ENCODE measurements at regions not wholly inside any gene's neighbourhood (a gene's known extent, or its start where the extent isn't known, plus 50 kb on each side); places are given as distances from the start of the nearest gene placed in this dataset.

GRCh38 chr12:107353312-107353711, 260.0 kb upstream of the CRY1 start:
- intact Hi-C loops (cut with micrococcal nuclease; ENCODE audit: unreplicated experiment): no loop called here

GRCh38 chr12:107355004-107355565, 261.7 kb upstream of the CRY1 start:
- Histone ChIP-seq H3K9me3 (ENCODE audit: low read depth, low read length, poor library complexity, severe bottlenecking) (no peaks in the 10 kb centered on the region), H3K4me1 (ENCODE audit: insufficient read depth, low read length, poor library complexity, severe bottlenecking) (peaks cover 5% of the 10 kb centered on the region), H3K4me3 (ENCODE audit: low read depth, low read length, poor library complexity, severe bottlenecking) (no peak overlapping the region), H3K36me3 (ENCODE audit: insufficient read depth, low read length, poor library complexity, severe bottlenecking) (no peaks in the 10 kb centered on the region), H3K27me3 (replicated peaks; ENCODE audit: insufficient read depth, low read depth, low read length, poor library complexity) (no peaks in the 10 kb centered on the region), H3K27ac (ENCODE audit: low read depth, low read length, poor library complexity, severe bottlenecking) (no peak overlapping the region)
- no peak for DNase-seq (ENCODE audit: low spot score)
- ChIA-PET POLR2A (ENCODE audit: low non-redundant PET) (no interaction called here), CTCF (no interaction called here)
- intact Hi-C loops (cut with micrococcal nuclease; ENCODE audit: unreplicated experiment): no loop called here
- TF ChIP-seq EZH2 (IDR thresholded peaks at IDR 0.05; ENCODE audit: borderline replicate concordance, low read depth, low read length, poor library complexity, severe bottlenecking): no peak
- TF ChIP-seq CTCF (conservative IDR thresholded peaks at IDR 0.05; ENCODE audit: low read depth, low read length): no peak
- no TSS peak for BruUV-seq (replicated peaks)

More at GRCh38 chr12:107353312-107353711, 260.0 kb upstream of the CRY1 start:
- DNase-seq (ENCODE audit: low spot score): no peak
- BruUV-seq (replicated peaks): no TSS peak
- ChIA-PET CTCF (no interaction called here), POLR2A (ENCODE audit: low non-redundant PET) (no interaction called here)
- H3K36me3 ChIP-seq (ENCODE audit: insufficient read depth, low read length, poor library complexity, severe bottlenecking): no peaks in the 10 kb centered on the region
- TF ChIP-seq EZH2 (IDR thresholded peaks at IDR 0.05; ENCODE audit: borderline replicate concordance, low read depth, low read length, poor library complexity, severe bottlenecking) (no peak), CTCF (conservative IDR thresholded peaks at IDR 0.05; ENCODE audit: low read depth, low read length) (no peak)
- H3K9me3 ChIP-seq (ENCODE audit: low read depth, low read length, poor library complexity, severe bottlenecking): no peaks in the 10 kb centered on the region
- H3K4me3 ChIP-seq (ENCODE audit: low read depth, low read length, poor library complexity, severe bottlenecking): no peak overlapping the region
- no peaks in the 10 kb centered on the region for H3K27me3 ChIP-seq (replicated peaks; ENCODE audit: insufficient read depth, low read depth, low read length, poor library complexity)
- H3K4me1 ChIP-seq (ENCODE audit: insufficient read depth, low read length, poor library complexity, severe bottlenecking): no peaks in the 10 kb centered on the region
- H3K27ac ChIP-seq (ENCODE audit: low read depth, low read length, poor library complexity, severe bottlenecking): no peak overlapping the region

GRCh38 chr12:107355612-107356011, 262.3 kb upstream of the CRY1 start:
- Histone ChIP-seq H3K27me3 (replicated peaks; ENCODE audit: insufficient read depth, low read depth, low read length, poor library complexity) (no peaks in the 10 kb centered on the region), H3K4me3 (ENCODE audit: low read depth, low read length, poor library complexity, severe bottlenecking) (no peak overlapping the region), H3K4me1 (ENCODE audit: insufficient read depth, low read length, poor library complexity, severe bottlenecking) (peaks cover 5% of the 10 kb centered on the region), H3K36me3 (ENCODE audit: insufficient read depth, low read length, poor library complexity, severe bottlenecking) (no peaks in the 10 kb centered on the region), H3K27ac (ENCODE audit: low read depth, low read length, poor library complexity, severe bottlenecking) (no peak overlapping the region), H3K9me3 (ENCODE audit: low read depth, low read length, poor library complexity, severe bottlenecking) (no peaks in the 10 kb centered on the region)
- intact Hi-C loops (cut with micrococcal nuclease; ENCODE audit: unreplicated experiment): no loop called here
- POLR2A ChIA-PET (ENCODE audit: low non-redundant PET): no interaction called here
- DNase-seq (ENCODE audit: low spot score): no peak
- CTCF ChIA-PET: no interaction called here
- no peak for TF ChIP-seq EZH2 (IDR thresholded peaks at IDR 0.05; ENCODE audit: borderline replicate concordance, low read depth, low read length, poor library complexity, severe bottlenecking)
- no peak for TF ChIP-seq CTCF (conservative IDR thresholded peaks at IDR 0.05; ENCODE audit: low read depth, low read length)
- BruUV-seq (replicated peaks): no TSS peak
